GM13976 (cell line): ENCODE measurements at regions not wholly inside any gene's neighbourhood (a gene's known extent, or its start where the extent isn't known, plus 50 kb on each side); places are given as distances from the start of the nearest gene placed in this dataset.

ENCODE experiments used
- DNase-seq: peaks from one replicate; pipeline ENCODE4 v3.0.0; 2012; ENCODE audit warnings: low spot score
- CTCF ChIP-seq: IDR thresholded peaks from 2 replicates; pipeline ENCODE4 v1.5.1; 2012; ENCODE audit warnings: borderline replicate concordance, mild to moderate bottlenecking; ENCODE audit not compliant: insufficient read depth; ENCODE audit errors: extremely low read depth, missing control alignments, control extremely low read depth
- in situ Hi-C: fragments of 300-500 bp; cut with MboI; formaldehyde crosslinking; loops from one replicate; pipeline ENCODE4 v1.12.0; 2022; ENCODE audit warnings: low sequenced_read_pairs, mixed read lengths, inconsistent platforms; ENCODE audit not compliant: unreplicated experiment

GRCh38 chr16:62610291-62610690, 574.1 kb upstream of the CDH8 start:
- no peak for TF ChIP-seq CTCF
- in situ Hi-C loops: no loop called here
- DNase-seq: no peak

- in situ Hi-C loops: no loop called here
- DNase-seq: no peak
- TF ChIP-seq CTCF: no peak
Measured at GRCh38 chr16:62602790-62603189, 566.6 kb upstream of the CDH8 start.

- DNase-seq: no peak
- no peak for TF ChIP-seq CTCF
- in situ Hi-C loops: no loop called here
Measured at GRCh38 chr16:62597875-62598274, 561.6 kb upstream of the CDH8 start.

GRCh38 chr16:62596584-62596983, 560.3 kb upstream of the CDH8 start:
- DNase-seq: no peak
- TF ChIP-seq CTCF: no peak
- in situ Hi-C loops: no loop called here

GRCh38 chr16:62596125-62596524, 559.9 kb upstream of the CDH8 start:
- no peak for DNase-seq
- in situ Hi-C loops: no loop called here
- no peak for TF ChIP-seq CTCF

GRCh38 chr16:62586128-62586862, 550.1 kb upstream of the CDH8 start:
- TF ChIP-seq CTCF: no peak
- in situ Hi-C loops: no loop called here
- no peak for DNase-seq

GRCh38 chr16:62585041-62585545, 548.9 kb upstream of the CDH8 start:
- no peak for DNase-seq
- no peak for TF ChIP-seq CTCF
- in situ Hi-C loops: no loop called here
